ENCODE measurements at regions not wholly inside any gene's neighbourhood (a gene's known extent, or its start where the extent isn't known, plus 50 kb on each side); places are given as distances from the start of the nearest gene placed in this dataset.
A peak's percentile ranks its signal among the peaks of the same experiment; 100 is the strongest.

GRCh38 chr10:7475046-7475911 is 64.4 kb upstream of the SFMBT2 start:
- H3K27me3 ChIP-seq (ENCODE audit: control insufficient read depth in 1 of 2, insufficient read depth in 2 of 2, low read length in 2 of 2): no peaks in the 10 kb centered on the region
- ChIA-PET POLR2A (interaction anchor here (0.8 kb wide), 1 partner anchor 32 kb away, joined by 3 read pairs; no protein-coding TSS in a partner anchor), CTCF (no interaction called here)
- DNase-seq (no peak), ATAC-seq (ENCODE audit: poor library complexity) (no peak)
- peak overlapping the region; percentile 40 for H3K27ac Mint-ChIP-seq
- peaks cover 73% of the 10 kb centered on the region for H3K4me1 Mint-ChIP-seq (ENCODE audit: low read depth)
- H3K27me3 Mint-ChIP-seq: no peaks in the 10 kb centered on the region
- no peak for TF ChIP-seq CTCF (IDR thresholded peaks at IDR 0.05)
- no peaks in the 10 kb centered on the region for H3K9me3 Mint-ChIP-seq
- no peak overlapping the region for H3K4me3 ChIP-seq (ENCODE audit: low read length)
- peak overlapping the region; percentile 35 for H3K4me3 Mint-ChIP-seq
- no peaks in the 10 kb centered on the region for H3K36me3 Mint-ChIP-seq (ENCODE audit: low read depth)
- no peaks in the 10 kb centered on the region for H3K9me3 ChIP-seq (ENCODE audit: control insufficient read depth in 1 of 2, insufficient read depth in 1 of 2, low read length in 2 of 2)
- H3K36me3 ChIP-seq (ENCODE audit: insufficient read depth, low read length): no peaks in the 10 kb centered on the region
- H3K4me1 ChIP-seq (ENCODE audit: insufficient read depth, low read length): peaks cover 33% of the 10 kb centered on the region
- no peak overlapping the region for H3K27ac ChIP-seq (ENCODE audit: low read depth in 1 of 2, low read length in 2 of 2)
- intact Hi-C loops (cut with DNase I, micrococcal nuclease): no loop called here

DNA sequence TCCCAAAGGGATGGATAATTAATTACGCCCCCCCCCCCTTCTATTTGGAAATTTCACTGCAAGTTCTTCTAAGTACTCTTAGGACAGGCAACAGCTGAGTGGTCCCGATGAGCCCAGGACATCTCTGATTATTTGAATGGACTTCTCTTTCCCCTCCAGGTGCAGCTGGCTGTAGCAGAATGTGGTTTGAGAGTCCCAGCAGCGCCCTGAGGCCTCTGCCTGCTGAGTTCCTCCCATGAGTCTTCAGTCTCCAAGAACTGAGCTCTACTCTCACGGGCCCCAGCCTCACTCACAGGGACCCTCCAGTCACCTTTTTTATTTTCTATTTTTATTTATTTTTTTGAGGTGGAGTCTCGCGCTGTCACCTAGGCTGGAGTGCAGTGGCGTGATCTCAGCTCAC is 63.6 kb upstream of the SFMBT2 start:
- peaks cover 24% of the 10 kb centered on the region for H3K4me1 ChIP-seq (ENCODE audit: insufficient read depth, low read length)
- no peaks in the 10 kb centered on the region for H3K27me3 ChIP-seq (ENCODE audit: control insufficient read depth in 1 of 2, insufficient read depth in 2 of 2, low read length in 2 of 2)
- ChIA-PET CTCF (no interaction called here), POLR2A (interaction anchor here (0.7 to 0.9 kb wide), 2 partner anchors 62 to 735 kb away, joined by 3 read pairs; no protein-coding TSS in a partner anchor)
- DNase-seq (no peak), ATAC-seq (ENCODE audit: poor library complexity) (no peak)
- H3K9me3 ChIP-seq (ENCODE audit: control insufficient read depth in 1 of 2, insufficient read depth in 1 of 2, low read length in 2 of 2): no peaks in the 10 kb centered on the region
- Mint-ChIP-seq H3K27ac (no peak overlapping the region), H3K4me1 (ENCODE audit: low read depth) (peaks cover 71% of the 10 kb centered on the region), H3K4me3 (no peak overlapping the region), H3K9me3 (no peaks in the 10 kb centered on the region), H3K36me3 (ENCODE audit: low read depth) (no peaks in the 10 kb centered on the region), H3K27me3 (no peaks in the 10 kb centered on the region)
- H3K4me3 ChIP-seq (ENCODE audit: low read length): no peak overlapping the region
- intact Hi-C loops (cut with DNase I, micrococcal nuclease): no loop called here
- no peak for TF ChIP-seq CTCF (IDR thresholded peaks at IDR 0.05)
- H3K27ac ChIP-seq (ENCODE audit: low read depth in 1 of 2, low read length in 2 of 2): no peak overlapping the region
- no peaks in the 10 kb centered on the region for H3K36me3 ChIP-seq (ENCODE audit: insufficient read depth, low read length)

DNA sequence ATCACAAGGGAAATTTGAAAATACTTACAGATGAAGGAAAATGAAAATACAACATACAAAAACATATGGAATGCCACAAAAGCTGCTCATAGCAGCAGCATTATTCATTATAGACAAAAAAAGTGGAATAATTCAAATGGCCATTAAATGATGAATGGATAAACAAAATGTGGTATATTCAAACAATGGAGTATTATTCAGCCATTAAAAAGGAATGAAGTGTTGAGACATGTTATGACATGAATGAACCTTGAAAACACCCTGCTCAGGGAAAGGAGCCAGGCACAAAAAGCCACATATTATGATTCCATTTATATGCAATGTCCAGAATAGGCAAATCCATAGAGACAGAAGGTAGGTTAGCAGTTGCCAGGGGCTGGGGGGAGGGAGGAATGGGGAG is 62.6 kb upstream of the SFMBT2 start:
- no peaks in the 10 kb centered on the region for H3K27me3 ChIP-seq (ENCODE audit: control insufficient read depth in 1 of 2, insufficient read depth in 2 of 2, low read length in 2 of 2)
- no peaks in the 10 kb centered on the region for H3K27me3 Mint-ChIP-seq
- H3K4me1 Mint-ChIP-seq (ENCODE audit: low read depth): peaks cover 62% of the 10 kb centered on the region
- no peak overlapping the region for H3K27ac Mint-ChIP-seq
- H3K36me3 ChIP-seq (ENCODE audit: insufficient read depth, low read length): no peaks in the 10 kb centered on the region
- no peak overlapping the region for H3K4me3 ChIP-seq (ENCODE audit: low read length)
- no peaks in the 10 kb centered on the region for H3K36me3 Mint-ChIP-seq (ENCODE audit: low read depth)
- no peaks in the 10 kb centered on the region for H3K9me3 Mint-ChIP-seq
- ChIA-PET CTCF (no interaction called here), POLR2A (interaction anchor here (0.7 to 0.9 kb wide), 3 partner anchors 11 to 736 kb away, joined by 3 read pairs; no protein-coding TSS in a partner anchor)
- no peak overlapping the region for H3K27ac ChIP-seq (ENCODE audit: low read depth in 1 of 2, low read length in 2 of 2)
- no peak for DNase-seq
- peaks cover 19% of the 10 kb centered on the region for H3K4me1 ChIP-seq (ENCODE audit: insufficient read depth, low read length)
- H3K9me3 ChIP-seq (ENCODE audit: control insufficient read depth in 1 of 2, insufficient read depth in 1 of 2, low read length in 2 of 2): no peaks in the 10 kb centered on the region
- intact Hi-C loops (cut with DNase I, micrococcal nuclease): no loop called here
- H3K4me3 Mint-ChIP-seq: no peak overlapping the region
- no peak for TF ChIP-seq CTCF (IDR thresholded peaks at IDR 0.05)
- no peak for ATAC-seq (ENCODE audit: poor library complexity)

All from CD4-positive, alpha-beta T cell (primary cell).